Esophagus muscularis mucosa (tissue), 4 donors: ENCODE measurements at regions not wholly inside any gene's neighbourhood (a gene's known extent, or its start where the extent isn't known, plus 50 kb on each side); places are given as distances from the start of the nearest gene placed in this dataset.

Experiments
- CTCF ChIP-seq, 3 experiments: fragments of 200-600 bp in 2 of 3; fragments of 450-650 bp in 1 of 3; sonication (generic) in 2 of 3; IDR thresholded peaks; one replicate each; pipeline ENCODE4 v1.5.1; 2017 to 2019; ENCODE audit warnings: antibody characterized with exemption in 3 of 3, mild to moderate bottlenecking in 2 of 3, moderate library complexity in 1 of 3
- EP300 ChIP-seq: sonication (generic); formaldehyde crosslinking; IDR thresholded peaks from one replicate; pipeline ENCODE4 v1.6.1; 2017; ENCODE audit warnings: antibody characterized with exemption
- POLR2A ChIP-seq: fragments of 450-650 bp; IDR thresholded peaks from one replicate; pipeline ENCODE4 v1.6.1; 2017; ENCODE audit warnings: antibody characterized with exemption, moderate library complexity, mild to moderate bottlenecking, low read depth

DNA sequence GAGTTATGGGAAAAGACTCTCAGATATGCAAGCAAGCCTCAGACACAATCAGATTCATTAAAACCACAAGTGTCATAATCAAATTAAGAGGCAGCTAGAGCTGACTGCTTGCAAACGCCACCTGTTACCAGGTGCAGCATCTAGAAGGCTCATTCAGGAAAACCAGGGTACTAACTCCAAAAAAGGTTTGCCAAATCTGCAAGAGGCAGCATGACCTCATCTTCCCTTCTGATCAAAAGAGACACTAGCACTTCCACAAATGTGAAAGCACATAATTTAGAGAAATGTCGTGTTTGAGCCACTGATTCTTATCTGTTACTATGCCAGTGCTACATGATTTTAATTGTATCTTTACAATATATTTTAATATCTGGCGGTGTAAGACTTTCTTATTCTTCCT, 123.3 kb upstream of the NANOGP8 start:
- TF ChIP-seq CTCF (IDR thresholded peaks at IDR 0.05) = no peak
- no peak for TF ChIP-seq POLR2A
- no peak for TF ChIP-seq EP300
